A549 (cell line): ENCODE measurements at regions not wholly inside any gene's neighbourhood (a gene's known extent, or its start where the extent isn't known, plus 50 kb on each side); places are given as distances from the start of the nearest gene placed in this dataset.

Source experiments
- ATAC-seq, 2 experiments: fragments of 200-7000 bp in 1 of 2; fragments of >200 bp in 1 of 2; cut with Nextera tagmentation in 1 of 2; cut with Tn5 transposase in 1 of 2; 3 replicates each; pipeline versions ENCODE4 v1.8.0 to v1.9.1; 2018 to 2020; ENCODE audit warnings: mild to moderate bottlenecking in 1 of 2, moderate library complexity in 1 of 2
- CTCF ChIA-PET: fragments of 300-600 bp; sonication (Branson Sonifier 250); formaldehyde crosslinking; extraction: SDS; loops from one replicate; lab custom pipeline; 2021; ENCODE audit warnings: antibody characterized with exemption, inconsistent platforms; lab: Yijun Ruan, JAX
- POLR2A ChIA-PET: fragments of 350-600 bp; formaldehyde crosslinking; extraction: SDS; loops from one replicate; lab custom pipeline; 2021; ENCODE audit warnings: antibody characterized with exemption, inconsistent platforms; lab: Yijun Ruan, JAX
- DNase-seq, 2 experiments: peaks; one replicate each; pipeline versions ENCODE4 v3.0.0 to v3.0.0-alpha.2; 2011 to 2016; ENCODE audit warnings: low read depth in 1 of 2, low spot score in 1 of 2
- FAIRE-seq: peaks from 2 replicates; lab custom pipeline; 2011; peaks lifted over from hg19 to GRCh38; lab: Jason Lieb, UNC
- H3K27ac ChIP-seq, 2 experiments: fragments of >200 bp; sonication (Bioruptor Twin); formaldehyde crosslinking; 3 replicates each; pipeline ENCODE4 v1.5.1; 2016 to 2017
- H3K4me1 ChIP-seq: fragments of >200 bp; sonication (Bioruptor Twin); formaldehyde crosslinking; 3 replicates; pipeline ENCODE4 v1.6.1; 2016
- H3K4me2 ChIP-seq: fragments of >200 bp; sonication (Bioruptor Twin); formaldehyde crosslinking; 3 replicates; pipeline ENCODE4 v1.6.1; 2016
- H3K4me3 ChIP-seq: fragments of >200 bp; sonication (Bioruptor Twin); formaldehyde crosslinking; 3 replicates; pipeline ENCODE4 v1.5.1; 2016
- H3K9me3 ChIP-seq: fragments of >200 bp; sonication (Bioruptor Twin); formaldehyde crosslinking; 3 replicates; pipeline ENCODE4 v1.6.1; 2016
- CBX2 ChIP-seq: fragments of 200-600 bp; sonication (generic); IDR thresholded peaks from 2 replicates; pipeline ENCODE4 v1.6.1; 2016; ENCODE audit warnings: low read depth, mild to moderate bottlenecking, borderline replicate concordance
- CBX8 ChIP-seq: fragments of 200-600 bp; sonication (generic); IDR thresholded peaks from 2 replicates; pipeline ENCODE4 v1.6.1; 2016
- CEBPB ChIP-seq, 2 experiments: fragments of >200 bp in 1 of 2; sonication (Bioruptor Twin) in 1 of 2; formaldehyde crosslinking in 1 of 2; IDR thresholded peaks; 2 replicates each; pipeline ENCODE4 v1.6.1; 2012 to 2016
- CHD2 ChIP-seq: fragments of 150-350 bp; IDR thresholded peaks from 2 replicates; pipeline ENCODE4 v1.6.1; 2014; ENCODE audit warnings: low read length; ENCODE audit not compliant: partially characterized antibody
- CHD4 ChIP-seq: fragments of 200-600 bp; sonication (generic); IDR thresholded peaks from 2 replicates; pipeline ENCODE4 v1.6.1; 2016; ENCODE audit warnings: antibody characterized with exemption, mild to moderate bottlenecking, borderline replicate concordance
- EHF ChIP-seq: fragments of 250-450 bp; sonication (Bioruptor Pico); IDR thresholded peaks from 2 replicates; pipeline ENCODE4 v1.5.0; 2020; ENCODE audit warnings: mild to moderate bottlenecking
- ELK1 ChIP-seq: fragments of 150-350 bp; IDR thresholded peaks from 2 replicates; pipeline ENCODE4 v1.6.1; 2014; ENCODE audit warnings: low read depth, mild to moderate bottlenecking, low read length
- FOSL2 ChIP-seq, 2 experiments: fragments of 450-650 bp in 1 of 2; fragments of >200 bp in 1 of 2; sonication (Bioruptor Twin) in 1 of 2; formaldehyde crosslinking; IDR thresholded peaks; 2 replicates each; pipeline versions ENCODE4 v1.5.0 to v1.6.1; 2016 to 2020; ENCODE audit warnings: mild to moderate bottlenecking in 1 of 2, moderate library complexity in 1 of 2
- HOXB13 ChIP-seq: fragments of 250-450 bp; sonication (Bioruptor Pico); IDR thresholded peaks from 2 replicates; pipeline ENCODE4 v1.5.0; 2020; ENCODE audit warnings: low read depth, mild to moderate bottlenecking, moderate library complexity
- JUNB ChIP-seq: fragments of >200 bp; sonication (Bioruptor Twin); formaldehyde crosslinking; IDR thresholded peaks from 2 replicates; pipeline ENCODE4 v1.6.1; 2016
- KDM5A ChIP-seq: fragments of 200-600 bp; sonication (generic); IDR thresholded peaks from 2 replicates; pipeline ENCODE4 v1.6.1; 2016; ENCODE audit warnings: antibody characterized with exemption, mild to moderate bottlenecking
- MAFK ChIP-seq: fragments of 450-650 bp; IDR thresholded peaks from 2 replicates; pipeline ENCODE4 v1.6.1; 2014; ENCODE audit not compliant: partially characterized antibody
- MYC ChIP-seq: IDR thresholded peaks from 2 replicates; pipeline ENCODE4 v1.6.1; 2012; ENCODE audit warnings: mild to moderate bottlenecking, inconsistent platforms, low read length, improper control_type of control experiment, borderline replicate concordance
- POLR2A ChIP-seq: IDR thresholded peaks from 2 replicates; pipeline ENCODE4 v1.6.1; 2012; ENCODE audit warnings: mild to moderate bottlenecking, low read length
- RARB ChIP-seq: fragments of 250-450 bp; sonication (Bioruptor Pico); IDR thresholded peaks from 2 replicates; pipeline ENCODE4 v1.8.0; 2021; ENCODE audit warnings: mild to moderate bottlenecking, moderate library complexity
- RCOR1 ChIP-seq: fragments of 150-350 bp; IDR thresholded peaks from 2 replicates; pipeline ENCODE4 v1.6.1; 2014; ENCODE audit warnings: antibody characterized with exemption, low read length, low read depth
- REST ChIP-seq: fragments of 200-600 bp; sonication (generic); IDR thresholded peaks from 2 replicates; pipeline ENCODE4 v1.6.1; 2016; ENCODE audit warnings: antibody characterized with exemption, mild to moderate bottlenecking, moderate library complexity
- RNF2 ChIP-seq: fragments of 200-600 bp; sonication (generic); IDR thresholded peaks from 2 replicates; pipeline ENCODE4 v1.6.1; 2016; ENCODE audit warnings: low read depth, mild to moderate bottlenecking, antibody characterized with exemption, moderate library complexity, borderline replicate concordance
- SMC3 ChIP-seq: fragments of >200 bp; sonication (Bioruptor Twin); formaldehyde crosslinking; IDR thresholded peaks from 3 replicates; pipeline ENCODE4 v1.6.1; 2018; ENCODE audit warnings: inconsistent platforms
- TFCP2L1 ChIP-seq: fragments of 250-450 bp; sonication (Bioruptor Pico); IDR thresholded peaks from 2 replicates; pipeline ENCODE4 v1.5.0; 2021; ENCODE audit warnings: mild to moderate bottlenecking
- ZSCAN20 ChIP-seq: fragments of 250-450 bp; sonication (Bioruptor Pico); IDR thresholded peaks from 2 replicates; pipeline ENCODE4 v1.8.0; 2022; ENCODE audit warnings: mild to moderate bottlenecking, moderate library complexity
- WGBS: methylation state at CpG from one replicate; pipeline ENCODE4 v1.1.6; 2017; ENCODE audit errors: missing lambda C conversion rate; 5-methylcytosine and 5-hydroxymethylcytosine counted together
- TF ChIP-seq, protein P1 (sequence below): IDR thresholded peaks from 2 replicates; pipeline ENCODE4 v1.6.1; 2012; ENCODE audit warnings: low read depth, borderline replicate concordance

DNA sequence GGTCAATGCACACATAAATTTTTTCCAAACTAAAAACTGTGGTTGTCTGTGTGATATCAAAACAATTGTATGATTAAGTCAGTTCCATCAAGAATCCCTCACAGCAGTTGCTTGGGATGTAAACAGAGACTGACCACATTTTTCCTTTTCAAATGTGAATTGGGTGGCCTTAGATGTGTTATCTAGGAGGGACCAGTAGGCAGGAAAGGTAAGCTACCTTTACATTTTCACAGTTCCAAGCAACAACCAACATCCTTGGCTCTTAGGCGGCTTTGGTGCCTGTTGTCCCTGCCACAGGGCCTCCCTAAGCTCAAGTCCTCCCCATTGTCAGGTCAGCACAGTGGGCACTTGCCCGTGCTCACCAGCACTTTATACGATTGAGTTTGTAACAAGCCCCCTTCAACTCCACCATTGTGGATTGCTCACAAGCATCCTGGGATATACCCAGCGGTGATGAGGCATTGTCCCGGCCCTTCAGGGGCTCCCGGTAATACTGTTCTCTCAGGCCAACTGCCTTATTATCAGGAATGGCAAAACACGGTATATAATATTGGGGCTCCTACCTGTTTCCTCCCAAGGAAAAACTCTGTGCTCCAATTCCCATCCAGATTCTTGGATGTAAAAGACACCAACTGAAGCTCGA, 114.9 kb upstream of the ANKRD1 start:
- H3K4me2 ChIP-seq = no peak overlapping the region
- 90% methylated on average over 7 of the region's 8 CpGs for WGBS
- no peak for DNase-seq
- POLR2A ChIA-PET = no interaction called here
- no peak for FAIRE-seq
- H3K9me3 ChIP-seq = no peaks in the 10 kb centered on the region
- H3K4me1 ChIP-seq = peaks cover 11% of the 10 kb centered on the region; the same call in 2 of the 3 replicates
- no peak overlapping the region for H3K27ac ChIP-seq
- H3K4me3 ChIP-seq = no peak overlapping the region
- ATAC-seq = no peak
- TF ChIP-seq RCOR1 (no peak), RNF2 (no peak), EHF (no peak), CHD4 (no peak), TFCP2L1 (CRISPR knock-in tag) (no peak), CBX2 (no peak), CHD2 (no peak), CBX8 (no peak), REST (no peak), MYC (no peak), RARB (no peak), HOXB13 (no peak), KDM5A (no peak), ELK1 (no peak), SMC3 (no peak), CEBPB (IDR thresholded peaks at IDR 0.05) (no peak)
- CTCF ChIA-PET = interaction anchor here (0.6 to 1.0 kb wide), 3 partner anchors 215 to 299 kb away, joined by 3 to 4 read pairs (median 3); no protein-coding TSS in a partner anchor

DNA sequence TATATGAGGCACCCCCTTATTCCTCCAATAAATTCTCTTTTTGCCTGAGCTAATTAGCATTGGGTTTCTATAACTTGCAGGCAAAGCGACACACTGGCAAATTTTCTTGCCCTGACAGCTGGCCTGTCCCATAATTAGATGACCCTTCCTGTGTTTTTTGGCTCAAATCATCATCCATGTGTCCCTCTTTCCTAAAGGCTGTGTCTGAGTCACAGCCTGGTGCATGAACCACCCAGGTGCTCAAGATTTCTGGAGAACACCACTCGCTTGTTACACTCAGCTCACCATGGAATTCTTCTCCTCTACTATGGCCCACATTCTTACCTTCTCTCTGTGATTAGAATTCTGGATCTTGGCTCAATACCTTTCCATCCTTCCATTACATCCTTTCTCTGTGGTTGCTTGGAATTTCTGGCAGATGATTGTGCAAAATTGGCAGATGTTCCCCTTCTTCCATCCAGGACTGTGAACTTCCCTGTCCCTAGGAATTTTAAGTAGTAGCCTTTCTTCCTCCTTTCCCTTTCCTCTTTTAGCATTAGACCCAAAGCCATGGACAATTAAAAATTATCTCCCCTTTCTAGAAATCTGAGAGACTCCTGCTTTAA, 116.0 kb upstream of the ANKRD1 start:
- Histone ChIP-seq H3K4me3 (no peak overlapping the region), H3K4me1 (peaks cover 11% of the 10 kb centered on the region; the same call in 2 of the 3 replicates), H3K4me2 (no peak overlapping the region), H3K9me3 (no peaks in the 10 kb centered on the region), H3K27ac (no peak overlapping the region)
- ATAC-seq (no peak), DNase-seq (no peak), FAIRE-seq (peak; percentile 28)
- TF ChIP-seq, protein P1, sequence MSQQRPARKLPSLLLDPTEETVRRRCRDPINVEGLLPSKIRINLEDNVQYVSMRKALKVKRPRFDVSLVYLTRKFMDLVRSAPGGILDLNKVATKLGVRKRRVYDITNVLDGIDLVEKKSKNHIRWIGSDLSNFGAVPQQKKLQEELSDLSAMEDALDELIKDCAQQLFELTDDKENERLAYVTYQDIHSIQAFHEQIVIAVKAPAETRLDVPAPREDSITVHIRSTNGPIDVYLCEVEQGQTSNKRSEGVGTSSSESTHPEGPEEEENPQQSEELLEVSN = no peak
- no peak for TF ChIP-seq FOSL2 (IDR thresholded peaks at IDR 0.05)
- TF ChIP-seq FOSL2 (CRISPR knock-in tag; IDR thresholded peaks at IDR 0.05) = no peak
- TF ChIP-seq POLR2A = no peak
- no peak for TF ChIP-seq ZSCAN20 (CRISPR knock-in tag)
- no peak for TF ChIP-seq HOXB13
- TF ChIP-seq MAFK = no peak
- no peak for TF ChIP-seq JUNB
- POLR2A ChIA-PET = no interaction called here
- 80% methylated on average over 2 of the region's 2 CpGs for WGBS
- CTCF ChIA-PET = no interaction called here
